ENCODE measurements at regions not wholly inside any gene's neighbourhood (a gene's known extent, or its start where the extent isn't known, plus 50 kb on each side); places are given as distances from the start of the nearest gene placed in this dataset.

DNA sequence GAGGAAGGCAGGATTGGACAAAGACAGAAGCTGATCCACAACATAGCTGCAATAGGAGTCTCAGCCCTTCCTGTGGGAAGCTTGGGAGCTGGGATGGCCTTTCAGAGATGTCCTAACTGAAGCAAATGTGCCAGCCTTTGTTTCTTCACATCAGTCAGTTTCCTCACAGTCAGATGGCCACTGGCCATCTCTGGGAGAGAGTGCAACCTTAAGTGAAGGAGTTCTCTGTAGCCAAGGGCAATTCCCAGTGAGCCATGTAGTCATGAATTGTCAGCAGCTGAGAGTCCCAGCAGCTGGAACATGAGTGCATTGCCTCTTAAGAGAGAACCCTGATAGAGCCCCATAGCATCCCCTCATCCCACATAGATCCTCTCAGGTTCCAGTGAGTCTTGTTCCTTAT lies 89.1 kb upstream of the LIFR start:
- Histone ChIP-seq H3K27ac (ENCODE audit: low read depth, low read length, severe bottlenecking) (no peak overlapping the region), H3K4me3 (ENCODE audit: extremely low read depth, insufficient read depth, low read length, poor library complexity, severe bottlenecking) (no peak overlapping the region), H3K4me1 (ENCODE audit: control insufficient read depth, insufficient read depth, low read length, poor library complexity, severe bottlenecking) (peaks cover 12% of the 10 kb centered on the region), H3K36me3 (ENCODE audit: control insufficient read depth, insufficient read depth, low read length) (no peaks in the 10 kb centered on the region), H3K9me3 (ENCODE audit: control insufficient read depth, low read length) (no peaks in the 10 kb centered on the region)

GRCh38 chr5:38648703-38649291 lies 92.4 kb upstream of the LIFR start:
- H3K36me3 ChIP-seq (ENCODE audit: control insufficient read depth, insufficient read depth, low read length), result no peaks in the 10 kb centered on the region
- peaks cover 19% of the 10 kb centered on the region for H3K4me1 ChIP-seq (ENCODE audit: control insufficient read depth, insufficient read depth, low read length, poor library complexity, severe bottlenecking)
- WGBS, 2 experiments (ENCODE audit: insufficient coverage in 2 of 2), result 100% methylated on average over 1 of the region's 3 CpGs
- H3K27ac ChIP-seq (ENCODE audit: low read depth, low read length, severe bottlenecking), result no peak overlapping the region
- H3K9me3 ChIP-seq (ENCODE audit: control insufficient read depth, low read length), result no peaks in the 10 kb centered on the region
- H3K4me3 ChIP-seq (ENCODE audit: extremely low read depth, insufficient read depth, low read length, poor library complexity, severe bottlenecking), result no peak overlapping the region

GRCh38 chr5:38650540-38650939 lies 94.1 kb upstream of the LIFR start:
- H3K27ac ChIP-seq (ENCODE audit: low read depth, low read length, severe bottlenecking), result peak overlapping the region; percentile 77
- no peak overlapping the region for H3K4me3 ChIP-seq (ENCODE audit: extremely low read depth, insufficient read depth, low read length, poor library complexity, severe bottlenecking)
- H3K4me1 ChIP-seq (ENCODE audit: control insufficient read depth, insufficient read depth, low read length, poor library complexity, severe bottlenecking), result peaks cover 19% of the 10 kb centered on the region
- no peaks in the 10 kb centered on the region for H3K9me3 ChIP-seq (ENCODE audit: control insufficient read depth, low read length)
- no peaks in the 10 kb centered on the region for H3K36me3 ChIP-seq (ENCODE audit: control insufficient read depth, insufficient read depth, low read length)
- WGBS, 2 experiments (ENCODE audit: insufficient coverage in 2 of 2), result 52 to 63% methylated on average over 4 to 6 of the region's 7 CpGs

DNA sequence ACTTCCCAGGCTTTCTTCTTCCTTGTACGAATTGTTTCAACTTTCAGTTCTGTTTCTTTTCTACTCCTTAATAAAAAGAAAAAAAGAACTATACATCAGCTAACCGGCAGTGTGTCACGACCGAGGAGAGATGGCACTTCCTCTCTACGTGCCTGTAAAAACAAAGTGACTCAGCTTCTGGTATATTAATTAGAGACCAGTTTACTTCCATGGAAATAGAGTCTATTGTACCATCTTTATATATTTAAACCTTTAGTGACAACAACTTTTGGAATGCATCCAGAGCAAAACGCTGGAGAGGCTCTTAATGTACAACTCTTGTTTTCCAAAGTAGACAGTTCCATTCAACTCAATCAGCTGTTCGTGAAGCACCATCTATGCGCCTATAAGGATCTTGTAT lies 94.5 kb upstream of the LIFR start:
- 100% methylated on average over 1 of the region's 8 CpGs; no CpG with 5 or more reads in 1 of the 2 experiments for WGBS, 2 experiments (ENCODE audit: insufficient coverage in 2 of 2)
- Histone ChIP-seq H3K4me3 (ENCODE audit: extremely low read depth, insufficient read depth, low read length, poor library complexity, severe bottlenecking) (no peak overlapping the region), H3K9me3 (ENCODE audit: control insufficient read depth, low read length) (no peaks in the 10 kb centered on the region), H3K27ac (ENCODE audit: low read depth, low read length, severe bottlenecking) (peak overlapping the region; percentile 77), H3K4me1 (ENCODE audit: control insufficient read depth, insufficient read depth, low read length, poor library complexity, severe bottlenecking) (peaks cover 19% of the 10 kb centered on the region), H3K36me3 (ENCODE audit: control insufficient read depth, insufficient read depth, low read length) (no peaks in the 10 kb centered on the region)

GRCh38 chr5:38651806-38652205 lies 95.4 kb upstream of the LIFR start:
- Histone ChIP-seq H3K9me3 (ENCODE audit: control insufficient read depth, low read length) (no peaks in the 10 kb centered on the region), H3K4me3 (ENCODE audit: extremely low read depth, insufficient read depth, low read length, poor library complexity, severe bottlenecking) (no peak overlapping the region), H3K4me1 (ENCODE audit: control insufficient read depth, insufficient read depth, low read length, poor library complexity, severe bottlenecking) (peaks cover 19% of the 10 kb centered on the region), H3K36me3 (ENCODE audit: control insufficient read depth, insufficient read depth, low read length) (no peaks in the 10 kb centered on the region), H3K27ac (ENCODE audit: low read depth, low read length, severe bottlenecking) (peak overlapping the region; percentile 65)
- 96 to 98% methylated on average over 5 of the region's 6 CpGs for WGBS, 2 experiments (ENCODE audit: insufficient coverage in 2 of 2)

- no peaks in the 10 kb centered on the region for H3K9me3 ChIP-seq (ENCODE audit: control insufficient read depth, low read length)
- no peak overlapping the region for H3K4me3 ChIP-seq (ENCODE audit: extremely low read depth, insufficient read depth, low read length, poor library complexity, severe bottlenecking)
- no peak overlapping the region for H3K27ac ChIP-seq (ENCODE audit: low read depth, low read length, severe bottlenecking)
- 94 to 100% methylated on average over 1 to 2 of the region's 2 CpGs for WGBS, 2 experiments (ENCODE audit: insufficient coverage in 2 of 2)
- H3K36me3 ChIP-seq (ENCODE audit: control insufficient read depth, insufficient read depth, low read length), result no peaks in the 10 kb centered on the region
- peaks cover 19% of the 10 kb centered on the region for H3K4me1 ChIP-seq (ENCODE audit: control insufficient read depth, insufficient read depth, low read length, poor library complexity, severe bottlenecking)
These were observed 96.9 kb upstream of the LIFR start for GRCh38 chr5:38653389-38653788.

DNA sequence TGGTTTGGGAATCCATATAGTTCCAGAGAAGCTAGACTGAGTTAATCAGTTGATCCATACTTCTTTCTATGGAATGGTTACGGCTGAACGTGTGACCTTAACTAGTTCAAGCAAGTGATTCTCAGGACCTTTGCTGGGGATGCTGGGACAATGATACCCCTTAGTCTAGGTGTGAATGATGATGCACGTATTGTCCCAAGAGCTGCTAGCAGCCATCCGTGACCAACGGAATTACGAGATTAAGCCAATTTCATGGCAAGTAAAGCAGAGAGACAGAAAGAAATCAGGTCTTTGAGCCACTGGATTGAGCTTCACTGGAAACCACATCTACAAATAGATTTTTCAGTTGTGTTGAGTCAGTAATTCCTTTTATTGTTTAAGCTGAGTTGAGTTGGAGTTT lies 99.2 kb upstream of the LIFR start:
- H3K9me3 ChIP-seq (ENCODE audit: control insufficient read depth, low read length), result no peaks in the 10 kb centered on the region
- H3K36me3 ChIP-seq (ENCODE audit: control insufficient read depth, insufficient read depth, low read length), result no peaks in the 10 kb centered on the region
- H3K4me3 ChIP-seq (ENCODE audit: extremely low read depth, insufficient read depth, low read length, poor library complexity, severe bottlenecking), result no peak overlapping the region
- 78 to 92% methylated on average over 4 to 6 of the region's 6 CpGs for WGBS, 2 experiments (ENCODE audit: insufficient coverage in 2 of 2)
- H3K27ac ChIP-seq (ENCODE audit: low read depth, low read length, severe bottlenecking), result no peak overlapping the region
- H3K4me1 ChIP-seq (ENCODE audit: control insufficient read depth, insufficient read depth, low read length, poor library complexity, severe bottlenecking), result peaks cover 12% of the 10 kb centered on the region

GRCh38 chr5:38656568-38656967 lies 100.1 kb upstream of the LIFR start:
- H3K27ac ChIP-seq (ENCODE audit: low read depth, low read length, severe bottlenecking), result no peak overlapping the region
- H3K36me3 ChIP-seq (ENCODE audit: control insufficient read depth, insufficient read depth, low read length), result no peaks in the 10 kb centered on the region
- H3K4me1 ChIP-seq (ENCODE audit: control insufficient read depth, insufficient read depth, low read length, poor library complexity, severe bottlenecking), result peaks cover 3% of the 10 kb centered on the region
- H3K9me3 ChIP-seq (ENCODE audit: control insufficient read depth, low read length), result no peaks in the 10 kb centered on the region
- H3K4me3 ChIP-seq (ENCODE audit: extremely low read depth, insufficient read depth, low read length, poor library complexity, severe bottlenecking), result no peak overlapping the region
- WGBS, 2 experiments (ENCODE audit: insufficient coverage in 2 of 2), result 71% methylated on average over 1 of the region's 2 CpGs; no CpG with 5 or more reads in 1 of the 2 experiments

- H3K4me3 ChIP-seq (ENCODE audit: extremely low read depth, insufficient read depth, low read length, poor library complexity, severe bottlenecking), result no peak overlapping the region
- H3K27ac ChIP-seq (ENCODE audit: low read depth, low read length, severe bottlenecking), result no peak overlapping the region
- no CpG with 5 or more reads among the region's 2 CpGs for WGBS, 2 experiments (ENCODE audit: insufficient coverage in 2 of 2)
- H3K36me3 ChIP-seq (ENCODE audit: control insufficient read depth, insufficient read depth, low read length), result no peaks in the 10 kb centered on the region
- H3K4me1 ChIP-seq (ENCODE audit: control insufficient read depth, insufficient read depth, low read length, poor library complexity, severe bottlenecking), result no peaks in the 10 kb centered on the region
- no peaks in the 10 kb centered on the region for H3K9me3 ChIP-seq (ENCODE audit: control insufficient read depth, low read length)
These were observed 100.6 kb upstream of the LIFR start for GRCh38 chr5:38657020-38657419.

DNA sequence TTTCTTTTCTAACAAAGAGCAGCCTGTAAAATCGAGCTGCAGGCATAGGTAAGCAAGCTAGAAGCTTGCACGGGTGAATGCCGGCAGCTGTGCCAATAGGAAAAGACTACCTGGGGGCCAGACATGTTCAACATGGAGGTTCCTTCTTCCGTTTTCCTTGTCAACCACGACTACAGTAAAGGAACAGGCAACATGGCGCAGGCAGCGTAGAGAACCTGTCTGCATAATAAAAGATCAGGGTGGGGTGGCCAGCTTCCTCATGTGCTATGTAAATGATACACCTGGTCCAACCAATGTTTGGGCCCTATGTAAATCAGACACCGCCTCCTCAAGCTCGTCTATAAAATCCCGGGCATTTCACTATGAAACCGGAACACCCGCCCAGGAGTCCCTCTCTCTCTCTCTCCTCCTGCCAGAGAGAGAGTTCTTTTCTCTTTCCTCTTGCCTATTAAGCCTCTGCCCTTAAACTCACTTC lies 103.8 kb upstream of the LIFR start:
- Histone ChIP-seq H3K4me1 (ENCODE audit: control insufficient read depth, insufficient read depth, low read length, poor library complexity, severe bottlenecking) (no peaks in the 10 kb centered on the region), H3K27ac (ENCODE audit: low read depth, low read length, severe bottlenecking) (no peak overlapping the region), H3K36me3 (ENCODE audit: control insufficient read depth, insufficient read depth, low read length) (no peaks in the 10 kb centered on the region), H3K4me3 (ENCODE audit: extremely low read depth, insufficient read depth, low read length, poor library complexity, severe bottlenecking) (no peak overlapping the region), H3K9me3 (ENCODE audit: control insufficient read depth, low read length) (no peaks in the 10 kb centered on the region)
- 71 to 79% methylated on average over 11 to 12 of the region's 12 CpGs for WGBS, 2 experiments (ENCODE audit: insufficient coverage in 2 of 2)

DNA sequence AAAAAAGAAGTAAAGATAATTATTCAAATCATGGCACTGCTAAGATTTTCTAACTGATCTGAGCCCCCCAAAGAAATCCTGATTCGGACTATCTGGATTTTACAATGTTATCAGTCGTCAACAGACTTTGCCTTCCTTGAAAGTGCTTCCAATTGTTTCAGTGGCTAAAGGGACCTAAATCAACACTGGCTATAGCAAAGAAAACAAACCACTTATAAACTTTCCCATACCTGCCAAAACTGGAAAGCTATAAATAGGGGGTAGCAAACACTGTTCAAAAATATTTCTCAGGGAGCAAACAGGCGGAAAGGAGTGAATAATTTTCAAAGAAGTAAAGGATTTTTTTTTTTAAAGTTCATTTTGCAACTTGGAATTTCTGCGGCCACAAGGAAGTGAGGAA lies 105.6 kb upstream of the LIFR start:
- no peaks in the 10 kb centered on the region for H3K9me3 ChIP-seq (ENCODE audit: control insufficient read depth, low read length)
- H3K4me3 ChIP-seq (ENCODE audit: extremely low read depth, insufficient read depth, low read length, poor library complexity, severe bottlenecking), result no peak overlapping the region
- H3K36me3 ChIP-seq (ENCODE audit: control insufficient read depth, insufficient read depth, low read length), result no peaks in the 10 kb centered on the region
- 72 to 91% methylated on average over 3 of the region's 4 CpGs for WGBS, 2 experiments (ENCODE audit: insufficient coverage in 2 of 2)
- peak overlapping the region; percentile 59 for H3K27ac ChIP-seq (ENCODE audit: low read depth, low read length, severe bottlenecking)
- no peaks in the 10 kb centered on the region for H3K4me1 ChIP-seq (ENCODE audit: control insufficient read depth, insufficient read depth, low read length, poor library complexity, severe bottlenecking)

Data from mesodermal cell (in vitro differentiated cells).